HG03460 (cell line): ENCODE measurements at regions not wholly inside any gene's neighbourhood (a gene's known extent, or its start where the extent isn't known, plus 50 kb on each side); places are given as distances from the start of the nearest gene placed in this dataset.

Experiments used
- ATAC-seq: cut with Tn5 transposase; IDR thresholded peaks from one replicate; pipeline ENCODE4 v1.9.1; 2021; ENCODE audit not compliant: unreplicated experiment

GRCh38 chr12:27179400-27180214 is 64.5 kb upstream of the STK38L start:
- ATAC-seq: peak; percentile 92

GRCh38 chr12:27180906-27181505 is 63.1 kb upstream of the STK38L start:
- ATAC-seq: no peak

GRCh38 chr12:27183342-27183741 is 60.7 kb upstream of the STK38L start:
- no peak for ATAC-seq

GRCh38 chr12:27185234-27186021 is 58.7 kb upstream of the STK38L start:
- ATAC-seq: peak; percentile 86

- ATAC-seq: no peak
These were observed 57.9 kb upstream of the STK38L start for GRCh38 chr12:27186022-27186839.

- ATAC-seq: no peak
These were observed 56.4 kb upstream of the STK38L start for GRCh38 chr12:27187697-27188096.

- no peak for ATAC-seq
These were observed 53.3 kb upstream of the STK38L start for GRCh38 chr12:27190761-27191160.

GRCh38 chr12:27191531-27191930 is 52.6 kb upstream of the STK38L start:
- ATAC-seq: no peak

GRCh38 chr12:27192118-27192802 is 51.8 kb upstream of the STK38L start:
- ATAC-seq: no peak

- ATAC-seq: no peak
These were observed 51.0 kb upstream of the STK38L start for GRCh38 chr12:27193106-27193505.

GRCh38 chr12:27193854-27194544 is 50.1 kb upstream of the STK38L start:
- no peak for ATAC-seq
